ENCODE measurements at regions not wholly inside any gene's neighbourhood (a gene's known extent, or its start where the extent isn't known, plus 50 kb on each side); places are given as distances from the start of the nearest gene placed in this dataset.
"Not testable (repeated sequence)": the region's sequence is repeated elsewhere in the genome, so short reads cannot be mapped to it uniquely, and the experiment has no call there.

- ATAC-seq (no peak), DNase-seq (no peak)
- H3K9me3 Mint-ChIP-seq (ENCODE audit: insufficient read depth), result no peaks in the 10 kb centered on the region
- no peaks in the 10 kb centered on the region for H3K27me3 Mint-ChIP-seq (ENCODE audit: low read depth)
- H3K4me1 Mint-ChIP-seq (ENCODE audit: low read depth), result no peaks in the 10 kb centered on the region
- H3K4me3 Mint-ChIP-seq, result no peak overlapping the region
- no peak overlapping the region for H3K27ac Mint-ChIP-seq
- no peaks in the 10 kb centered on the region for H3K36me3 Mint-ChIP-seq (ENCODE audit: low read depth)
- ChIA-PET POLR2A (no interaction called here), CTCF (no interaction called here)
These were observed 572.4 kb downstream of the GLRX3 start for GRCh38 chr10:130708465-130709070.

- Mint-ChIP-seq H3K4me3 (no peak overlapping the region), H3K9me3 (ENCODE audit: insufficient read depth) (no peaks in the 10 kb centered on the region), H3K36me3 (ENCODE audit: low read depth) (no peaks in the 10 kb centered on the region), H3K27ac (no peak overlapping the region), H3K27me3 (ENCODE audit: low read depth) (no peaks in the 10 kb centered on the region), H3K4me1 (ENCODE audit: low read depth) (no peaks in the 10 kb centered on the region)
- DNase-seq (no peak), ATAC-seq (no peak)
- ChIA-PET CTCF (no interaction called here), POLR2A (no interaction called here)
These were observed 573.2 kb downstream of the GLRX3 start for GRCh38 chr10:130709415-130709814.

- no peaks in the 10 kb centered on the region for H3K9me3 Mint-ChIP-seq (ENCODE audit: insufficient read depth)
- no peak for ATAC-seq
These were observed 574.9 kb downstream of the GLRX3 start for GRCh38 chr10:130711072-130711471.

GRCh38 chr10:130713135-130713534 is 576.9 kb downstream of the GLRX3 start:
- no peaks in the 10 kb centered on the region for H3K36me3 Mint-ChIP-seq (ENCODE audit: low read depth)
- no peak overlapping the region for H3K4me3 Mint-ChIP-seq
- H3K27ac Mint-ChIP-seq, result no peak overlapping the region
- H3K9me3 Mint-ChIP-seq (ENCODE audit: insufficient read depth), result no peaks in the 10 kb centered on the region
- H3K4me1 Mint-ChIP-seq (ENCODE audit: low read depth), result no peaks in the 10 kb centered on the region
- CTCF ChIA-PET, result no interaction called here
- no peaks in the 10 kb centered on the region for H3K27me3 Mint-ChIP-seq (ENCODE audit: low read depth)
- ATAC-seq (no peak), DNase-seq (no peak)
- POLR2A ChIA-PET, result no interaction called here

More at GRCh38 chr10:130711072-130711471, 574.9 kb downstream of the GLRX3 start:
- no peaks in the 10 kb centered on the region for H3K36me3 Mint-ChIP-seq (ENCODE audit: low read depth)
- POLR2A ChIA-PET, result no interaction called here
- no peak overlapping the region for H3K27ac Mint-ChIP-seq
- no peak overlapping the region for H3K4me3 Mint-ChIP-seq
- DNase-seq, result no peak
- no peaks in the 10 kb centered on the region for H3K4me1 Mint-ChIP-seq (ENCODE audit: low read depth)
- CTCF ChIA-PET, result no interaction called here
- no peaks in the 10 kb centered on the region for H3K27me3 Mint-ChIP-seq (ENCODE audit: low read depth)

- no peaks in the 10 kb centered on the region for H3K9me3 Mint-ChIP-seq (ENCODE audit: insufficient read depth)
- ChIA-PET POLR2A (no interaction called here), CTCF (no interaction called here)
- no peaks in the 10 kb centered on the region for H3K4me1 Mint-ChIP-seq (ENCODE audit: low read depth)
- DNase-seq (no peak), ATAC-seq (no peak)
- H3K4me3 Mint-ChIP-seq, result no peak overlapping the region
- H3K27me3 Mint-ChIP-seq (ENCODE audit: low read depth), result no peaks in the 10 kb centered on the region
- no peak overlapping the region for H3K27ac Mint-ChIP-seq
- H3K36me3 Mint-ChIP-seq (ENCODE audit: low read depth), result no peaks in the 10 kb centered on the region
These were observed 577.5 kb downstream of the GLRX3 start for GRCh38 chr10:130713731-130714130.

GRCh38 chr10:130714742-130715467 is 578.7 kb downstream of the GLRX3 start:
- ATAC-seq, result no peak

GRCh38 chr10:130715686-130716670 is 579.8 kb downstream of the GLRX3 start:
- Mint-ChIP-seq H3K4me1 (ENCODE audit: low read depth) (no peaks in the 10 kb centered on the region), H3K27me3 (ENCODE audit: low read depth) (no peaks in the 10 kb centered on the region), H3K36me3 (ENCODE audit: low read depth) (no peaks in the 10 kb centered on the region), H3K4me3 (no peak overlapping the region), H3K9me3 (ENCODE audit: insufficient read depth) (no peaks in the 10 kb centered on the region), H3K27ac (no peak overlapping the region)
- no peak for DNase-seq
- CTCF ChIA-PET, result no interaction called here
- POLR2A ChIA-PET, result no interaction called here
- ATAC-seq, result no peak

More at GRCh38 chr10:130714742-130715467, 578.7 kb downstream of the GLRX3 start:
- Mint-ChIP-seq H3K27me3 (ENCODE audit: low read depth) (no peaks in the 10 kb centered on the region), H3K4me3 (no peak overlapping the region), H3K4me1 (ENCODE audit: low read depth) (no peaks in the 10 kb centered on the region), H3K36me3 (ENCODE audit: low read depth) (no peaks in the 10 kb centered on the region), H3K9me3 (ENCODE audit: insufficient read depth) (no peaks in the 10 kb centered on the region), H3K27ac (no peak overlapping the region)
- DNase-seq, result no peak
- ChIA-PET POLR2A (no interaction called here), CTCF (no interaction called here)

GRCh38 chr10:130717083-130717482 is 580.9 kb downstream of the GLRX3 start:
- ATAC-seq, result no peak
- DNase-seq, result no peak
- H3K4me3 Mint-ChIP-seq, result no peak overlapping the region
- no peaks in the 10 kb centered on the region for H3K4me1 Mint-ChIP-seq (ENCODE audit: low read depth)
- no peaks in the 10 kb centered on the region for H3K9me3 Mint-ChIP-seq (ENCODE audit: insufficient read depth)
- H3K27ac Mint-ChIP-seq, result no peak overlapping the region
- no peaks in the 10 kb centered on the region for H3K36me3 Mint-ChIP-seq (ENCODE audit: low read depth)
- no peaks in the 10 kb centered on the region for H3K27me3 Mint-ChIP-seq (ENCODE audit: low read depth)
- ChIA-PET POLR2A (no interaction called here), CTCF (no interaction called here)

- H3K27me3 Mint-ChIP-seq (ENCODE audit: low read depth); ATAC-seq; POLR2A ChIA-PET: not testable (repeated sequence)
These were observed 582.7 kb downstream of the GLRX3 start for GRCh38 chr10:130718744-130719447.

GRCh38 chr10:130719448-130719752 is 583.2 kb downstream of the GLRX3 start:
- H3K27me3 Mint-ChIP-seq (ENCODE audit: low read depth), result no peaks in the 10 kb centered on the region
- no peak for ATAC-seq
- no peaks in the 10 kb centered on the region for H3K36me3 Mint-ChIP-seq (ENCODE audit: low read depth)
- no peaks in the 10 kb centered on the region for H3K9me3 Mint-ChIP-seq (ENCODE audit: insufficient read depth)
- CTCF ChIA-PET, result no interaction called here
- DNase-seq, result no peak
- H3K27ac Mint-ChIP-seq, result no peak overlapping the region
- no peak overlapping the region for H3K4me3 Mint-ChIP-seq
- POLR2A ChIA-PET, result no interaction called here
- H3K4me1 Mint-ChIP-seq (ENCODE audit: low read depth), result no peaks in the 10 kb centered on the region

More at GRCh38 chr10:130718744-130719447, 582.7 kb downstream of the GLRX3 start:
- DNase-seq; H3K36me3 Mint-ChIP-seq (ENCODE audit: low read depth); CTCF ChIA-PET; H3K4me1 Mint-ChIP-seq (ENCODE audit: low read depth); H3K4me3 Mint-ChIP-seq; H3K9me3 Mint-ChIP-seq (ENCODE audit: insufficient read depth); H3K27ac Mint-ChIP-seq: not testable (repeated sequence)

- no peak for DNase-seq
- Mint-ChIP-seq H3K27me3 (ENCODE audit: low read depth) (no peaks in the 10 kb centered on the region), H3K36me3 (ENCODE audit: low read depth) (no peaks in the 10 kb centered on the region), H3K9me3 (ENCODE audit: insufficient read depth) (no peaks in the 10 kb centered on the region), H3K4me1 (ENCODE audit: low read depth) (no peaks in the 10 kb centered on the region), H3K27ac (no peak overlapping the region), H3K4me3 (no peak overlapping the region)
- POLR2A ChIA-PET, result no interaction called here
- ATAC-seq, result no peak
- CTCF ChIA-PET, result no interaction called here
These were observed 584.0 kb downstream of the GLRX3 start for GRCh38 chr10:130720235-130720634.

- H3K27me3 Mint-ChIP-seq (ENCODE audit: low read depth), result no peaks in the 10 kb centered on the region
- no peak overlapping the region for H3K4me3 Mint-ChIP-seq
- no peak for ATAC-seq
- ChIA-PET POLR2A (no interaction called here), CTCF (no interaction called here)
- DNase-seq, result no peak
- H3K36me3 Mint-ChIP-seq (ENCODE audit: low read depth), result no peaks in the 10 kb centered on the region
- H3K9me3 Mint-ChIP-seq (ENCODE audit: insufficient read depth), result no peaks in the 10 kb centered on the region
- H3K27ac Mint-ChIP-seq, result no peak overlapping the region
- H3K4me1 Mint-ChIP-seq (ENCODE audit: low read depth), result no peaks in the 10 kb centered on the region
These were observed 585.8 kb downstream of the GLRX3 start for GRCh38 chr10:130721971-130722370.

Measured in activated CD8-positive, alpha-beta T cell treated with anti-CD3 and anti-CD28 coated beads, Interleukin-2, amount 10 ng/mL, durations not matched to agents 7 days and 5 days (primary cell).